CD8-positive, alpha-beta memory T cell (primary cell): ENCODE measurements at regions not wholly inside any gene's neighbourhood (a gene's known extent, or its start where the extent isn't known, plus 50 kb on each side); places are given as distances from the start of the nearest gene placed in this dataset.

ENCODE experiments used
- CTCF ChIA-PET: fragments of 350-600 bp; sonication (Branson Sonifier 250); formaldehyde crosslinking; loops from one replicate; lab custom pipeline; 2021; ENCODE audit warnings: antibody characterized with exemption; lab: Charles Lee
- POLR2A ChIA-PET: fragments of 350-600 bp; sonication (Branson Sonifier 250); formaldehyde crosslinking; loops from one replicate; lab custom pipeline; 2021; ENCODE audit warnings: antibody characterized with exemption; lab: Charles Lee
- DNase-seq, 5 donors: peaks; one replicate each; pipeline versions ENCODE4 v3.0.0 to v3.0.0-alpha.2; 2020 to 2022; ENCODE audit warnings: mixed read lengths in 1 of 5
- H3K27ac ChIP-seq: one replicate; pipeline ENCODE4 v1.7.0; 2013; ENCODE audit warnings: low read depth, mild to moderate bottlenecking, low read length, moderate library complexity
- H3K27me3 ChIP-seq: 2 replicates; pipeline ENCODE4 v1.7.0; 2013; ENCODE audit warnings: low read length, mild to moderate bottlenecking; ENCODE audit not compliant: insufficient read depth, poor library complexity, severe bottlenecking
- H3K36me3 ChIP-seq: 2 replicates; pipeline ENCODE4 v1.7.0; 2013; ENCODE audit warnings: mild to moderate bottlenecking, low read length, moderate library complexity; ENCODE audit not compliant: insufficient read depth
- H3K4me1 ChIP-seq: 2 replicates; pipeline ENCODE4 v1.7.0; 2013; ENCODE audit warnings: mild to moderate bottlenecking, low read length, moderate library complexity; ENCODE audit not compliant: insufficient read depth
- H3K4me3 ChIP-seq: 2 replicates; pipeline ENCODE4 v1.7.0; 2013; ENCODE audit warnings: mild to moderate bottlenecking, low read length
- H3K9me3 ChIP-seq: 2 replicates; pipeline ENCODE4 v1.7.0; 2013; ENCODE audit warnings: mild to moderate bottlenecking, low read length
- H3K27ac Mint-ChIP-seq, 8 donors: one replicate each; pipeline ENCODE4 v1.8.0; 2020 to 2021; ENCODE audit warnings: mixed read lengths in 8 of 8, mild to moderate bottlenecking in 6 of 8, inconsistent platforms in 3 of 8, moderate library complexity in 3 of 8
- H3K27me3 Mint-ChIP-seq, 2 donors: one replicate each; pipeline ENCODE4 v1.8.0; 2020 to 2021; ENCODE audit warnings: mixed read lengths in 2 of 2, mild to moderate bottlenecking in 1 of 2, moderate library complexity in 1 of 2
- H3K36me3 Mint-ChIP-seq, 3 donors: one replicate each; pipeline ENCODE4 v1.8.0; 2020 to 2021; ENCODE audit warnings: mixed read lengths in 3 of 3, inconsistent platforms in 1 of 3, mild to moderate bottlenecking in 1 of 3
- H3K4me1 Mint-ChIP-seq, 3 donors: one replicate each; pipeline ENCODE4 v1.8.0; 2020 to 2021; ENCODE audit warnings: mixed read lengths in 3 of 3, inconsistent platforms in 1 of 3, mild to moderate bottlenecking in 1 of 3
- H3K4me3 Mint-ChIP-seq, 7 donors: one replicate each; pipeline ENCODE4 v1.8.0; 2020 to 2021; ENCODE audit warnings: mixed read lengths in 7 of 7, mild to moderate bottlenecking in 6 of 7, moderate library complexity in 4 of 7, inconsistent platforms in 2 of 7
- H3K9me3 Mint-ChIP-seq, 5 donors: one replicate each; pipeline ENCODE4 v1.8.0; 2020 to 2022; ENCODE audit warnings: mixed read lengths in 5 of 5, mild to moderate bottlenecking in 3 of 5, moderate library complexity in 2 of 5, inconsistent platforms in 1 of 5

- H3K27ac ChIP-seq = no peak overlapping the region
- no peaks in the 10 kb centered on the region for H3K4me1 Mint-ChIP-seq
- no peak overlapping the region for H3K4me3 ChIP-seq
- H3K4me3 Mint-ChIP-seq = no peak overlapping the region
- no peaks in the 10 kb centered on the region for H3K4me1 ChIP-seq
- peaks cover 0 to 7% (median 3%) of the 10 kb centered on the region in 5 donors for H3K9me3 Mint-ChIP-seq
- no peaks in the 10 kb centered on the region for H3K36me3 ChIP-seq
- ChIA-PET CTCF (no interaction called here), POLR2A (no interaction called here)
- no peak for DNase-seq
- peaks cover 0 to 1% of the 10 kb centered on the region in 2 donors for H3K27me3 Mint-ChIP-seq
- H3K27ac Mint-ChIP-seq = no peak overlapping the region
- no peaks in the 10 kb centered on the region for H3K9me3 ChIP-seq
- H3K36me3 Mint-ChIP-seq = no peaks in the 10 kb centered on the region
- no peaks in the 10 kb centered on the region for H3K27me3 ChIP-seq
These were observed 597.2 kb upstream of the KLHL29 start for GRCh38 chr2:22787745-22788144.

- no peaks in the 10 kb centered on the region for H3K36me3 ChIP-seq
- Mint-ChIP-seq H3K9me3 (peaks cover 0 to 6% (median 4%) of the 10 kb centered on the region in 5 donors), H3K4me3 (no peak overlapping the region), H3K27me3 (peaks cover 0 to 1% of the 10 kb centered on the region in 2 donors), H3K36me3 (no peaks in the 10 kb centered on the region), H3K27ac (no peak overlapping the region), H3K4me1 (no peaks in the 10 kb centered on the region)
- ChIA-PET POLR2A (no interaction called here), CTCF (no interaction called here)
- no peaks in the 10 kb centered on the region for H3K9me3 ChIP-seq
- no peak for DNase-seq
- H3K4me3 ChIP-seq = no peak overlapping the region
- no peaks in the 10 kb centered on the region for H3K4me1 ChIP-seq
- H3K27me3 ChIP-seq = no peaks in the 10 kb centered on the region
- H3K27ac ChIP-seq = no peak overlapping the region
These were observed 596.1 kb upstream of the KLHL29 start for GRCh38 chr2:22788749-22789327.

DNA sequence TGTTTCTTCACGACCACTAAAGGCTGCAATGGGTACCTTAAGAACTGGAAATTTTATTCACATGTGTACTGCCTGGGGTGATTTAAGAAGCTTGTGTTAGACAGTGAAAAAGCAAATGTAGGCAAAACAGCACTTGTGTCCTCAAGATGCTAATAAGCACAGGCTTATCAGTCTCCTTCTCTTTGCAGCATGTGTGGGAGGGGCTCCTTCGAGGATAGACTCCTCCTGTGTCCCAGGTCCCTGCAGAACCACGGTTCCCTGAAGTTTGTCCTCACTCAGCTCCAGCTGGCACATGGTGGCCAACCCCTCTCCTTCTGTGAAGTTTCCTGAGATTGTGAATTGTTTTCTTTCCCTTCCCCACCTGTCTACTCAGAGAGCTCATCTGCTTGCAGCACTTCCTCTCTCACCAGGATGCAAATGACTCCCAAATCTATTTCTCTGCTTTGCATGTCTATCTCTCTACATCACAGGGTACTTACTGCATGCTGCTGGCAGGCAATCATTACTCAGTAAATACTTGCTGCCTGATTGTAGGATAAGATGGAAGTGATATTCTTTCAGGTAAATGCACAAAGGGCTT lies 589.6 kb upstream of the KLHL29 start:
- no peak for DNase-seq
- H3K4me1 ChIP-seq = no peaks in the 10 kb centered on the region
- no peaks in the 10 kb centered on the region for H3K9me3 ChIP-seq
- Mint-ChIP-seq H3K27ac (no peak overlapping the region), H3K4me1 (no peaks in the 10 kb centered on the region), H3K36me3 (no peaks in the 10 kb centered on the region), H3K4me3 (no peak overlapping the region), H3K9me3 (peaks cover 0 to 9% (median 6%) of the 10 kb centered on the region in 5 donors), H3K27me3 (peaks cover 0 to 1% of the 10 kb centered on the region in 2 donors)
- H3K36me3 ChIP-seq = no peaks in the 10 kb centered on the region
- ChIA-PET POLR2A (no interaction called here), CTCF (no interaction called here)
- H3K27ac ChIP-seq = no peak overlapping the region
- H3K4me3 ChIP-seq = no peak overlapping the region
- H3K27me3 ChIP-seq = no peaks in the 10 kb centered on the region

- Mint-ChIP-seq H3K4me1 (no peaks in the 10 kb centered on the region), H3K4me3 (no peak overlapping the region)
- CTCF ChIA-PET = no interaction called here
These were observed 586.6 kb upstream of the KLHL29 start for GRCh38 chr2:22798386-22798785.

GRCh38 chr2:22800412-22800811 lies 584.6 kb upstream of the KLHL29 start:
- H3K9me3 ChIP-seq = peaks cover 5% of the 10 kb centered on the region
- ChIA-PET POLR2A (no interaction called here), CTCF (no interaction called here)
- no peak overlapping the region for H3K27ac Mint-ChIP-seq
- no peaks in the 10 kb centered on the region for H3K4me1 Mint-ChIP-seq
- no peak for DNase-seq
- H3K27me3 ChIP-seq = no peaks in the 10 kb centered on the region
- no peaks in the 10 kb centered on the region for H3K4me1 ChIP-seq
- H3K36me3 ChIP-seq = no peaks in the 10 kb centered on the region
- H3K9me3 Mint-ChIP-seq = peaks cover 6 to 21% (median 9%) of the 10 kb centered on the region in 5 donors
- H3K27ac ChIP-seq = no peak overlapping the region
- H3K4me3 ChIP-seq = no peak overlapping the region
- H3K27me3 Mint-ChIP-seq = no peaks in the 10 kb centered on the region
- no peaks in the 10 kb centered on the region for H3K36me3 Mint-ChIP-seq
- H3K4me3 Mint-ChIP-seq = no peak overlapping the region

More at GRCh38 chr2:22798386-22798785, 586.6 kb upstream of the KLHL29 start:
- no peaks in the 10 kb centered on the region for H3K4me1 ChIP-seq
- POLR2A ChIA-PET = no interaction called here
- H3K9me3 ChIP-seq = peaks cover 5% of the 10 kb centered on the region
- H3K4me3 ChIP-seq = no peak overlapping the region
- no peaks in the 10 kb centered on the region for H3K27me3 ChIP-seq
- no peak overlapping the region for H3K27ac ChIP-seq
- Mint-ChIP-seq H3K36me3 (no peaks in the 10 kb centered on the region), H3K27ac (no peak overlapping the region), H3K27me3 (no peaks in the 10 kb centered on the region), H3K9me3 (peaks cover 1 to 12% (median 10%) of the 10 kb centered on the region in 5 donors)
- H3K36me3 ChIP-seq = no peaks in the 10 kb centered on the region
- DNase-seq = no peak

DNA sequence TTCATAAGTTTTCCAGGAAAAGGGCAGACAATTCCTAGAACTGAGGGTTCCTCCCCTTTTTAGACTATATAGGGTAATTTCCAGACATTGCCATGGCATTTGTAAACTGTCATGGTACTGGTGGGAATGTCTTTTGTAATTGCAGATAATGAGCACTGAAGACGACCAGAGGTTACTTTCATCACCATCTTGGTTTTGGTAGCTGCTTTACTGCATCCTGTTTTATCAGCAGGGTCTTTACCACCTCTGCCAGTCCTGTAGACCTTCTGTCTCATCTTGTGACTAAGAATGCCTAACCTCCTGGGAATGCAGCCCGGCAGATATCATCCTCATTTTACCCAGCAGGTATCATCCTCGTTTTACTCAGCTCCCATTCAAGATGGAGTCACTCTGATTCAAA lies 583.9 kb upstream of the KLHL29 start:
- Mint-ChIP-seq H3K4me1 (no peaks in the 10 kb centered on the region), H3K9me3 (peaks cover 6 to 21% (median 12%) of the 10 kb centered on the region in 5 donors), H3K27ac (no peak overlapping the region), H3K36me3 (no peaks in the 10 kb centered on the region), H3K4me3 (no peak overlapping the region), H3K27me3 (no peaks in the 10 kb centered on the region)
- Histone ChIP-seq H3K36me3 (no peaks in the 10 kb centered on the region), H3K4me3 (no peak overlapping the region), H3K4me1 (no peaks in the 10 kb centered on the region), H3K9me3 (peaks cover 5% of the 10 kb centered on the region), H3K27ac (no peak overlapping the region), H3K27me3 (no peaks in the 10 kb centered on the region)
- no peak for DNase-seq
- ChIA-PET CTCF (no interaction called here), POLR2A (no interaction called here)

- ChIA-PET POLR2A (no interaction called here), CTCF (no interaction called here)
- Mint-ChIP-seq H3K4me1 (no peaks in the 10 kb centered on the region), H3K27me3 (no peaks in the 10 kb centered on the region), H3K27ac (no peak overlapping the region), H3K9me3 (peaks cover 10 to 26% (median 12%) of the 10 kb centered on the region in 5 donors), H3K4me3 (no peak overlapping the region), H3K36me3 (no peaks in the 10 kb centered on the region)
- H3K9me3 ChIP-seq = peaks cover 5% of the 10 kb centered on the region
- H3K4me1 ChIP-seq = no peaks in the 10 kb centered on the region
- no peaks in the 10 kb centered on the region for H3K36me3 ChIP-seq
- no peak overlapping the region for H3K27ac ChIP-seq
- no peak for DNase-seq
- H3K4me3 ChIP-seq = no peak overlapping the region
- no peaks in the 10 kb centered on the region for H3K27me3 ChIP-seq
These were observed 583.0 kb upstream of the KLHL29 start for GRCh38 chr2:22801970-22802369.

- no peaks in the 10 kb centered on the region for H3K36me3 ChIP-seq
- H3K9me3 ChIP-seq = peaks cover under 1% of the 10 kb centered on the region
- no peaks in the 10 kb centered on the region for H3K4me1 ChIP-seq
- no peak overlapping the region for H3K27ac Mint-ChIP-seq
- H3K4me3 Mint-ChIP-seq = no peak overlapping the region
- ChIA-PET CTCF (no interaction called here), POLR2A (no interaction called here)
- no peak overlapping the region for H3K27ac ChIP-seq
- no peak overlapping the region for H3K4me3 ChIP-seq
- H3K9me3 Mint-ChIP-seq = peaks cover 9 to 14% (median 12%) of the 10 kb centered on the region in 5 donors
- H3K27me3 Mint-ChIP-seq = no peaks in the 10 kb centered on the region
- no peaks in the 10 kb centered on the region for H3K27me3 ChIP-seq
- no peaks in the 10 kb centered on the region for H3K36me3 Mint-ChIP-seq
- DNase-seq = no peak
- H3K4me1 Mint-ChIP-seq = no peaks in the 10 kb centered on the region
These were observed 577.1 kb upstream of the KLHL29 start for GRCh38 chr2:22807872-22808271.
